ENCODE measurements at regions not wholly inside any gene's neighbourhood (a gene's known extent, or its start where the extent isn't known, plus 50 kb on each side); places are given as distances from the start of the nearest gene placed in this dataset.
"Not testable (repeated sequence)": the region's sequence is repeated elsewhere in the genome, so short reads cannot be mapped to it uniquely, and the experiment has no call there.

GRCh38 chr18:70598406-70598805 is 309.6 kb downstream of the SOCS6 start:
- H3K27ac Mint-ChIP-seq, result no peak overlapping the region
- peaks cover 8% of the 10 kb centered on the region for H3K4me1 Mint-ChIP-seq
- H3K9me3 Mint-ChIP-seq, result peaks cover 5% of the 10 kb centered on the region
- no peak overlapping the region for H3K4me3 Mint-ChIP-seq
- H3K36me3 Mint-ChIP-seq, result peaks cover 6% of the 10 kb centered on the region
- DNase-seq, result no peak
- no peaks in the 10 kb centered on the region for H3K27me3 Mint-ChIP-seq

- no peaks in the 10 kb centered on the region for H3K4me1 Mint-ChIP-seq
- no peak overlapping the region for H3K4me3 Mint-ChIP-seq
- H3K9me3 Mint-ChIP-seq, result peaks cover 27% of the 10 kb centered on the region
- no peaks in the 10 kb centered on the region for H3K27me3 Mint-ChIP-seq
- no peak for DNase-seq
- H3K27ac Mint-ChIP-seq, result no peak overlapping the region
- peaks cover 11% of the 10 kb centered on the region for H3K36me3 Mint-ChIP-seq
These were observed 294.1 kb downstream of the SOCS6 start for GRCh38 chr18:70582981-70583380.

DNA sequence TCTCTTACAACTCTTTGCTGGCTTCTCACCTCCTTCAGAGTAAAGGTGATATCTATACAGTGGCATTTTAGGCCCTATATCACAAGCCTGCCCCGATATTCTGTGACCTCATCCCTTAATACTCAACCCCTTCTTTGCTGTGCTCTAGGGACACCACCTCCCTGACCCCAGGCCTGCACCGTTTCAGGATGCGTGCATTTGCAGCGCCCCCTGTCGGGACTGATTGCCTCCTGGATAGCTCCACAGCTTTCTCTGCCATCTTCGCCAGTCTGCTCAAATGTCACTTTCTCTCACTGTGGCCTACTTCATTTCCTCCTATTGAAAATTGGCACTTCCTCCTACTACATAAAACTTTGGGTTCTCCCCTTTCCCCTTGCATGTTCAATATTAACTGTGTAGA is 289.6 kb downstream of the SOCS6 start:
- no peak for DNase-seq
- H3K4me1 Mint-ChIP-seq, result no peaks in the 10 kb centered on the region
- H3K9me3 Mint-ChIP-seq, result peaks cover 7% of the 10 kb centered on the region
- H3K36me3 Mint-ChIP-seq, result peaks cover 4% of the 10 kb centered on the region
- H3K4me3 Mint-ChIP-seq, result no peak overlapping the region
- H3K27ac Mint-ChIP-seq, result no peak overlapping the region
- H3K27me3 Mint-ChIP-seq, result no peaks in the 10 kb centered on the region

- Mint-ChIP-seq H3K36me3 (peaks cover 4% of the 10 kb centered on the region), H3K27me3 (no peaks in the 10 kb centered on the region), H3K9me3 (peaks cover 7% of the 10 kb centered on the region), H3K4me3 (no peak overlapping the region), H3K4me1 (no peaks in the 10 kb centered on the region), H3K27ac (no peak overlapping the region)
- no peak for DNase-seq
These were observed 288.2 kb downstream of the SOCS6 start for GRCh38 chr18:70577023-70577420.

- no peaks in the 10 kb centered on the region for H3K4me1 Mint-ChIP-seq
These were observed 287.6 kb downstream of the SOCS6 start for GRCh38 chr18:70576276-70577022.

DNA sequence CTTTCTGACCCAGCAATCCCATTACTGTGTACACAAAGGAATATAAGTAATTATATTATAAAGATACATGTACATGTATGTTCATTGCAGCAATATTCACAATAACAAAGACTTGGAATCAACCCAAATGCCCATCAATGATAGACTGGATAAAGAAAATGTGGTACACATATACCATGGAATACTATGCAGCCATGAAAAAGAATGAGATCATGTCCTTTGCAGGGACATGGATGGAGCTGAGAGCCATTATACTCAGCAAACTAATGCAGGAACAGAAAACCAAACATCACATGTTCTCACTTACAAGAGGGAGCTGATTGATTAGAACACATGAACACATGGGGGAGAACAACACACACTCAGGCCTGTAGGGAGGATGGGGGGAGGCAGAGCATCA is 286.1 kb downstream of the SOCS6 start:
- H3K4me3 Mint-ChIP-seq, H3K27ac Mint-ChIP-seq, H3K27me3 Mint-ChIP-seq, H3K9me3 Mint-ChIP-seq, H3K4me1 Mint-ChIP-seq, H3K36me3 Mint-ChIP-seq, DNase-seq: not testable (repeated sequence)

More at GRCh38 chr18:70576276-70577022, 287.6 kb downstream of the SOCS6 start:
- no peak overlapping the region for H3K4me3 Mint-ChIP-seq
- peaks cover 4% of the 10 kb centered on the region for H3K36me3 Mint-ChIP-seq
- no peak overlapping the region for H3K27ac Mint-ChIP-seq
- H3K27me3 Mint-ChIP-seq, result no peaks in the 10 kb centered on the region
- DNase-seq, result no peak
- H3K9me3 Mint-ChIP-seq, result peaks cover 7% of the 10 kb centered on the region

- not testable (repeated sequence) for H3K4me1 Mint-ChIP-seq, H3K27ac Mint-ChIP-seq, DNase-seq, H3K9me3 Mint-ChIP-seq, H3K36me3 Mint-ChIP-seq, H3K27me3 Mint-ChIP-seq, H3K4me3 Mint-ChIP-seq
These were observed 280.8 kb downstream of the SOCS6 start for GRCh38 chr18:70569647-70570046.

DNA sequence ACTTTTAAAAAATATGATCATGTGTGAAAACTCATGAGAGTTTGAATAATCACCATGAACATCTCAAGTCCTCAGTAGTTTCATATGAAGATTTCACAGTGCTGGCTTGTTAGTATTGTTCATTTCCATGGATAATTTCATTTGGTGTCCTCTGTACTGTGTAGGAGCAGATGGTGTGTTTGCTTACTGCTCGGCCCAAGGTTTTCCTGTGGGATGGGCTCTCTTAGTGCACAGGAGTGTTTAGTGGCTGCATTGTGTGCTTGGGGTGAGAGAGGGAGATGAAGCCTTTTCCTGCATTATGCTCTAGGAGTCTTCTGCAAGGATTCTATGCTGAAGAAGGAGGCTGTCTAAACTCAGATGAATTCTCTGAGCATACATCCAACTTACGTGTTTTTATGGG is 270.6 kb downstream of the SOCS6 start:
- Mint-ChIP-seq H3K4me3 (no peak overlapping the region), H3K27ac (no peak overlapping the region)

DNA sequence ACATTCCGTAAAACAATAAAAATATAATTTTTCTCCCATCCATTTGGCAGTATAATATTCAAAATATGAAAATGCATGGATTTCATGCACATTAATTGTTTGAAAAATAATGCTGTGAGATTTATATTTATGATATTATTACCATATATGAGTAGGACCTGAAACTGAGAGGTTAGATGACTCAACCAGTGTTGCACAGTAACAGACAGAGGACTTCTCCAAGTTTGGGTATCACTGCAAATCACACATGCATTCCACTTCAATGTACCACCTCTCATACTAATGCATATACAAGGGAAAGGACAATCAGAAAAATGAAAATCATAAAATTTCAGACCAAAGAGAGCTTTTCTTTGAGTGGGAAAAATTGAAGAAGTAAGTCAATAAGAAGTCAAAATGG is 269.5 kb downstream of the SOCS6 start:
- Mint-ChIP-seq H3K27me3 (no peaks in the 10 kb centered on the region), H3K4me1 (no peaks in the 10 kb centered on the region), H3K27ac (no peak overlapping the region), H3K4me3 (no peak overlapping the region), H3K9me3 (peaks cover 6% of the 10 kb centered on the region), H3K36me3 (peaks cover 3% of the 10 kb centered on the region)
- DNase-seq, result no peak

More for the DNA sequence above, 270.6 kb downstream of the SOCS6 start:
- Mint-ChIP-seq H3K9me3 (peaks cover 6% of the 10 kb centered on the region), H3K4me1 (no peaks in the 10 kb centered on the region), H3K27me3 (no peaks in the 10 kb centered on the region), H3K36me3 (peaks cover 3% of the 10 kb centered on the region)
- no peak for DNase-seq

GRCh38 chr18:70554854-70555445 is 266.1 kb downstream of the SOCS6 start:
- Mint-ChIP-seq H3K4me3 (no peak overlapping the region), H3K36me3 (no peaks in the 10 kb centered on the region), H3K9me3 (peaks cover 2% of the 10 kb centered on the region), H3K27ac (no peak overlapping the region), H3K27me3 (no peaks in the 10 kb centered on the region), H3K4me1 (peaks cover 2% of the 10 kb centered on the region)
- DNase-seq, result no peak

DNA sequence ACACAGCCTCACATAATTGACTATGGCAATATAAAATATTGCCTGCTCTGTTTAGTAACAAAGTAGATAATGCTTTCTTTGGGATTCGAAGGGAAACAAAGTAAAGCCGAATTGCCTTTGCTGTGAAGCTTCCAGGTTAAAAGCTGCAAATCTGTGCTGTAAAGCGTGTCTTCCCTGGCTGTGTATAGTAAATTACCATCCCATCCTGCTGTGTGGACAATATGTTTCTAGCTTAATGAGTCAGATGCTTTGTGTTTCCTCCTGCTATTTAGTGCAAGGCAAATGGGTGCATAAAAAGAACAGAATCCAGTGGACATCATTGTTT is 265.1 kb downstream of the SOCS6 start:
- Mint-ChIP-seq H3K4me1 (peaks cover 2% of the 10 kb centered on the region), H3K9me3 (no peaks in the 10 kb centered on the region), H3K36me3 (no peaks in the 10 kb centered on the region), H3K4me3 (no peak overlapping the region), H3K27me3 (no peaks in the 10 kb centered on the region), H3K27ac (no peak overlapping the region)
- DNase-seq, result no peak

DNA sequence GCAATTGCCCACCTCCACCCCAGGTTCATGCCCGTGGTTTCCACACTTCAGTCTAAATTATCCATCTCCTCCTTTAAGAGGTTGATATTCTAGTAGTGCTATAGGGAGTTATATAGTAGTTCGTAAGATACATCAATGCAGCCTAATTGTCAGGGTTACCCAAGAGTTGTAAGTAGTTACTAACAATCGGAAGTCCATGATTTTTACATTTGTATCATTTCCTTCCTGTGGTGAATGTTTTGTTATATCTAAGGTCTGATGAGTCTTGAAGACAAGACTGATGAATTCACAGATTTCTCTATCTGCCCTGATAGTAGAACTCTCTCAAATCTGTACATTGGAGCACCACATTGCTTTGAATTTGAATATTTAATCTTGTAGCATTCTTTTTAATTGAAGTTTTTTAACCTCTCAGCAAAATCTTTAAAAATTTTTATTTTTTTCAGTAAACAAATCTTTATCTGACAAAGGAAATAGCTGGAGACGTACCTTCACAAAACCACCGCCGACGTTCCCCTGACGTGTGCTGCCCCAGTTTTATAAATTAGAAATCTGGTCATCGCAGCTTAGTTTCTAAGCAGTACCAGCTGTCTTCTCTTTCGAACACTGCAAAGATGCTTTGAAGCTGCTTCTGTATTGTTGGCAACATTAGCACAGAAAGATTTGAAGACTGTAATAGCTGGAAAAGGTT is 264.5 kb downstream of the SOCS6 start:
- peaks cover 1% of the 10 kb centered on the region for H3K9me3 Mint-ChIP-seq
- H3K27me3 Mint-ChIP-seq, result no peaks in the 10 kb centered on the region
- H3K4me3 Mint-ChIP-seq, result no peak overlapping the region
- H3K4me1 Mint-ChIP-seq, result peaks cover 2% of the 10 kb centered on the region
- DNase-seq, result no peak
- H3K36me3 Mint-ChIP-seq, result no peaks in the 10 kb centered on the region
- H3K27ac Mint-ChIP-seq, result no peak overlapping the region

- Mint-ChIP-seq H3K36me3 (peaks cover 4% of the 10 kb centered on the region), H3K4me1 (no peaks in the 10 kb centered on the region), H3K4me3 (no peak overlapping the region), H3K9me3 (peaks cover 9% of the 10 kb centered on the region), H3K27me3 (no peaks in the 10 kb centered on the region), H3K27ac (no peak overlapping the region)
- no peak for DNase-seq
These were observed 247.7 kb downstream of the SOCS6 start for GRCh38 chr18:70536370-70537062.

- Mint-ChIP-seq H3K4me3 (no peak overlapping the region), H3K27ac (no peak overlapping the region), H3K4me1 (no peaks in the 10 kb centered on the region), H3K27me3 (no peaks in the 10 kb centered on the region), H3K9me3 (peaks cover 3% of the 10 kb centered on the region), H3K36me3 (no peaks in the 10 kb centered on the region)
- DNase-seq, result no peak
These were observed 246.2 kb downstream of the SOCS6 start for GRCh38 chr18:70535041-70535440.

DNA sequence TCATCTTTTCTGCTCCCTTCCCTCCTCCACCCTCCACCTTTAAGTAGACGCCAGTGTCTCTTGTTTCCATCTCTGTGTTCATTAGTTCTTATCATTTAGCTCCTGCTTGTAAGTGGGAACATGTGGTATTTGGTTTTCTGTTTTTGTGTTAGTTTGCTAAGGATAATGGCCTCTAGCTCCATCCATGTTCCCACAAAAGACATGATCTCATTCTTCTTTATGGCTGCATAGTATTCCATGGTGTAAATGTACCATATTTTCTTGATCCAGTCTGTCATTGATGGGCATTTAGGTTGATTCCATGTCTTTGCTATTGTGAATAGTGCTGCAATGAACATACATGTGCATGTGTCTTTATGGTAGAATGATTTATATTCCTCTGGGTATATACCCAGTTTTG is 236.5 kb downstream of the SOCS6 start:
- H3K27ac Mint-ChIP-seq, H3K9me3 Mint-ChIP-seq, H3K4me1 Mint-ChIP-seq, H3K36me3 Mint-ChIP-seq, DNase-seq, H3K27me3 Mint-ChIP-seq, H3K4me3 Mint-ChIP-seq: not testable (repeated sequence)
